ENCODE measurements at regions not wholly inside any gene's neighbourhood (a gene's known extent, or its start where the extent isn't known, plus 50 kb on each side); places are given as distances from the start of the nearest gene placed in this dataset.

GRCh38 chr10:4717670-4718069, 108.3 kb upstream of the AKR1E2 start:
- ATAC-seq (ENCODE audit: insufficient number of reproducible peaks, low FRiP score, low read depth) = no peak
- no peaks in the 10 kb centered on the region for H3K9me3 ChIP-seq
- no peak for TF ChIP-seq CTCF (IDR thresholded peaks at IDR 0.05)
- no peaks in the 10 kb centered on the region for H3K27me3 ChIP-seq (replicated peaks; ENCODE audit: insufficient read depth)
- no peak overlapping the region for H3K4me3 ChIP-seq
- H3K4me1 ChIP-seq (ENCODE audit: control insufficient read depth in 1 of 2, low read depth in 2 of 2) = no peaks in the 10 kb centered on the region
- peak overlapping the region in 1 of 2 donors; percentile 7 for H3K27ac ChIP-seq
- H3K36me3 ChIP-seq = no peaks in the 10 kb centered on the region
- DNase-seq (ENCODE audit: low spot score) = no peak

- no peaks in the 10 kb centered on the region for H3K4me1 ChIP-seq (ENCODE audit: control insufficient read depth in 1 of 2, low read depth in 2 of 2)
- DNase-seq (ENCODE audit: low spot score) (no peak), ATAC-seq (ENCODE audit: insufficient number of reproducible peaks, low FRiP score, low read depth) (no peak)
- H3K36me3 ChIP-seq = no peaks in the 10 kb centered on the region
- H3K9me3 ChIP-seq = no peaks in the 10 kb centered on the region
- no peak overlapping the region for H3K27ac ChIP-seq
- no peaks in the 10 kb centered on the region for H3K27me3 ChIP-seq (replicated peaks; ENCODE audit: insufficient read depth)
- no peak for TF ChIP-seq CTCF (IDR thresholded peaks at IDR 0.05)
- H3K4me3 ChIP-seq = no peak overlapping the region
Measured at GRCh38 chr10:4710858-4711257, 115.1 kb upstream of the AKR1E2 start.

- TF ChIP-seq CTCF (IDR thresholded peaks at IDR 0.05) = no peak
- no peaks in the 10 kb centered on the region for H3K27me3 ChIP-seq (replicated peaks; ENCODE audit: insufficient read depth)
- H3K9me3 ChIP-seq = no peaks in the 10 kb centered on the region
- no peak overlapping the region for H3K27ac ChIP-seq
- H3K4me3 ChIP-seq = no peak overlapping the region
- no peaks in the 10 kb centered on the region for H3K4me1 ChIP-seq (ENCODE audit: control insufficient read depth in 1 of 2, low read depth in 2 of 2)
- ATAC-seq (ENCODE audit: insufficient number of reproducible peaks, low FRiP score, low read depth) (no peak), DNase-seq (ENCODE audit: low spot score) (no peak)
- no peaks in the 10 kb centered on the region for H3K36me3 ChIP-seq
Measured at GRCh38 chr10:4708123-4708759, 117.8 kb upstream of the AKR1E2 start.

GRCh38 chr10:4707221-4707620, 118.8 kb upstream of the AKR1E2 start:
- Histone ChIP-seq H3K36me3 (no peaks in the 10 kb centered on the region), H3K4me1 (ENCODE audit: control insufficient read depth in 1 of 2, low read depth in 2 of 2) (no peaks in the 10 kb centered on the region), H3K27ac (no peak overlapping the region), H3K4me3 (no peak overlapping the region), H3K9me3 (no peaks in the 10 kb centered on the region), H3K27me3 (replicated peaks; ENCODE audit: insufficient read depth) (no peaks in the 10 kb centered on the region)
- no peak for ATAC-seq (ENCODE audit: insufficient number of reproducible peaks, low FRiP score, low read depth)
- no peak for DNase-seq (ENCODE audit: low spot score)
- TF ChIP-seq CTCF (IDR thresholded peaks at IDR 0.05) = no peak

- no peak for TF ChIP-seq CTCF (IDR thresholded peaks at IDR 0.05)
- no peak for DNase-seq (ENCODE audit: low spot score)
- Histone ChIP-seq H3K27me3 (replicated peaks; ENCODE audit: insufficient read depth) (no peaks in the 10 kb centered on the region), H3K4me1 (ENCODE audit: control insufficient read depth in 1 of 2, low read depth in 2 of 2) (no peaks in the 10 kb centered on the region), H3K9me3 (no peaks in the 10 kb centered on the region), H3K36me3 (no peaks in the 10 kb centered on the region), H3K27ac (no peak overlapping the region), H3K4me3 (no peak overlapping the region)
- ATAC-seq (ENCODE audit: insufficient number of reproducible peaks, low FRiP score, low read depth) = no peak
Measured at GRCh38 chr10:4704034-4704545, 121.9 kb upstream of the AKR1E2 start.
